Calu3 (cell line): ENCODE measurements at regions not wholly inside any gene's neighbourhood (a gene's known extent, or its start where the extent isn't known, plus 50 kb on each side); places are given as distances from the start of the nearest gene placed in this dataset.

ENCODE experiments used
- BruUV-seq: library from RNA; stranded (reverse); fragments of 400-500 nt; replicated peaks from 2 replicates; lab custom pipeline; 2021; lab: Mats Ljungman, UMichigan
- CTCF ChIA-PET: fragments of 300-600 bp; sonication (Branson Sonifier 250); formaldehyde crosslinking; loops from one replicate; lab custom pipeline; 2022; ENCODE audit warnings: antibody characterized with exemption; lab: Charles Lee
- DNase-seq: peaks from one replicate; pipeline ENCODE4 v3.0.0; 2022
- H3K27ac Mint-ChIP-seq: one replicate; pipeline ENCODE4 v1.8.0; 2022; ENCODE audit warnings: mixed read lengths; ENCODE audit not compliant: unreplicated experiment
- H3K27me3 Mint-ChIP-seq: one replicate; pipeline ENCODE4 v1.8.0; 2022; ENCODE audit warnings: mixed read lengths; ENCODE audit not compliant: unreplicated experiment
- H3K36me3 Mint-ChIP-seq: one replicate; pipeline ENCODE4 v1.8.0; 2022; ENCODE audit warnings: mild to moderate bottlenecking, moderate library complexity, mixed read lengths; ENCODE audit not compliant: insufficient read depth, unreplicated experiment
- H3K4me1 Mint-ChIP-seq: one replicate; pipeline ENCODE4 v1.8.0; 2022; ENCODE audit warnings: mild to moderate bottlenecking, low read depth, mixed read lengths; ENCODE audit not compliant: unreplicated experiment
- H3K4me3 Mint-ChIP-seq: one replicate; pipeline ENCODE4 v1.8.0; 2022; ENCODE audit warnings: mild to moderate bottlenecking, low read depth, moderate library complexity, mixed read lengths; ENCODE audit not compliant: unreplicated experiment
- H3K9me3 Mint-ChIP-seq: one replicate; pipeline ENCODE4 v1.8.0; 2022; ENCODE audit warnings: low read depth, mixed read lengths; ENCODE audit not compliant: unreplicated experiment
- CTCF ChIP-seq: fragments of 200-600 bp; IDR thresholded peaks from one replicate; pipeline ENCODE4 v1.8.0; 2022; ENCODE audit warnings: antibody characterized with exemption; ENCODE audit not compliant: unreplicated experiment
- intact Hi-C: fragments of 100-400 bp; cut with micrococcal nuclease; formaldehyde crosslinking; loops from one replicate; pipeline ENCODE4 v1.10.0; 2022; ENCODE audit not compliant: unreplicated experiment

- Mint-ChIP-seq H3K4me1 (peaks cover 34% of the 10 kb centered on the region), H3K27me3 (no peaks in the 10 kb centered on the region), H3K27ac (peak overlapping the region; percentile 70), H3K9me3 (no peaks in the 10 kb centered on the region), H3K4me3 (no peak overlapping the region), H3K36me3 (peaks cover 9% of the 10 kb centered on the region)
- CTCF ChIA-PET: interaction anchor here (0.6 to 1.6 kb wide), 8 partner anchors 10 to 450 kb away, joined by 3 to 10 read pairs (median 6); partner anchors contain the start of gene FAM3C
- no TSS peak for BruUV-seq
- no peak for DNase-seq
- no peak for TF ChIP-seq CTCF
- intact Hi-C loops: loop anchor here (1.0 to 10.0 kb wide), 3 partner anchors 14 to 201 kb away; no protein-coding TSS in a partner anchor
Observed at GRCh38 chr7:121544238-121544637, 148.1 kb upstream of the FAM3C start.

DNA sequence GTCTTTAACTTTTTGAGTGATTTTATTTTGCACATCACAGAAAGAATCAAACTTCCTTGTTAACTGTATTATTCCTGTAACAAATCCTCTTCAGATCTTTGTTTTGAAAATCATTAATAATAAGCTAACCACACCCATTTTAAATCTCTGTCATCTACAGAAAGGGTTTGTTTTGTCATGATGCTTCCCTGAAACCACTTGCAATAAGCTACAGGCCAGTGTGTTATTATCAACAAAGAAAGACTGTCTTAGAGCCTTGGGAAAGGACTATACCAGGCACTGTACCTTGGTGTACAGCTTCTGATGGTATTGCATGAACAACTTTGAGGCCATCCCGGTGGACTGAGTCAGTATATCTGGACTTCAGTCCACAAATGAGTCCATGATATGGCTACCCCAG, 145.3 kb upstream of the FAM3C start:
- peaks cover 39% of the 10 kb centered on the region for H3K4me1 Mint-ChIP-seq
- intact Hi-C loops: loop anchor here (10.0 kb wide), 1 partner anchor 203 kb away; no protein-coding TSS in a partner anchor
- no peak for DNase-seq
- no peak for TF ChIP-seq CTCF
- peaks cover 9% of the 10 kb centered on the region for H3K36me3 Mint-ChIP-seq
- H3K27ac Mint-ChIP-seq: peak overlapping the region; percentile 82
- H3K9me3 Mint-ChIP-seq: no peaks in the 10 kb centered on the region
- CTCF ChIA-PET: interaction anchor here (1.0 kb wide), 1 partner anchor 11 kb away, joined by 4 read pairs; no protein-coding TSS in a partner anchor
- no peak overlapping the region for H3K4me3 Mint-ChIP-seq
- H3K27me3 Mint-ChIP-seq: no peaks in the 10 kb centered on the region
- BruUV-seq: no TSS peak

- H3K4me1 Mint-ChIP-seq: peaks cover 33% of the 10 kb centered on the region
- CTCF ChIA-PET: no interaction called here
- BruUV-seq: no TSS peak
- H3K9me3 Mint-ChIP-seq: no peaks in the 10 kb centered on the region
- no peak for TF ChIP-seq CTCF
- no peak for DNase-seq
- H3K27ac Mint-ChIP-seq: no peak overlapping the region
- H3K36me3 Mint-ChIP-seq: peaks cover 6% of the 10 kb centered on the region
- intact Hi-C loops: loop anchor here (10.0 kb wide), 1 partner anchor 205 kb away; no protein-coding TSS in a partner anchor
- no peaks in the 10 kb centered on the region for H3K27me3 Mint-ChIP-seq
- no peak overlapping the region for H3K4me3 Mint-ChIP-seq
Observed at GRCh38 chr7:121540138-121540537, 144.0 kb upstream of the FAM3C start.

GRCh38 chr7:121537031-121537430, 140.9 kb upstream of the FAM3C start:
- Mint-ChIP-seq H3K4me1 (peaks cover 20% of the 10 kb centered on the region), H3K4me3 (no peak overlapping the region), H3K36me3 (no peaks in the 10 kb centered on the region), H3K9me3 (peaks cover 2% of the 10 kb centered on the region), H3K27ac (no peak overlapping the region), H3K27me3 (no peaks in the 10 kb centered on the region)
- BruUV-seq: no TSS peak
- DNase-seq: no peak
- CTCF ChIA-PET: no interaction called here
- TF ChIP-seq CTCF: no peak
- intact Hi-C loops: no loop called here
